Panc1 (cell line): ENCODE measurements at regions not wholly inside any gene's neighbourhood (a gene's known extent, or its start where the extent isn't known, plus 50 kb on each side); places are given as distances from the start of the nearest gene placed in this dataset.

ENCODE experiments used
- ATAC-seq: fragments of 200-7000 bp; cut with Tn5 transposase; 2 replicates; pipeline ENCODE4 v1.9.1; 2020; ENCODE audit warnings: mild to moderate bottlenecking, moderate library complexity
- BruUV-seq: library from RNA; stranded (reverse); fragments of 400-500 nt; replicated peaks from 2 replicates; lab custom pipeline; 2021; lab: Mats Ljungman, UMichigan
- CTCF ChIA-PET: fragments of 300-600 bp; sonication (Branson Sonifier 250); formaldehyde crosslinking; loops from one replicate; lab custom pipeline; 2022; ENCODE audit warnings: antibody characterized with exemption; lab: Charles Lee
- POLR2A ChIA-PET: fragments of 300-600 bp; sonication (Branson Sonifier 250); formaldehyde crosslinking; loops from one replicate; lab custom pipeline; 2022; ENCODE audit warnings: antibody characterized with exemption; lab: Charles Lee
- DNase-seq: peaks from one replicate; pipeline ENCODE4 v3.0.0-alpha.2; 2010; ENCODE audit warnings: low read depth, low spot score
- H3K27ac ChIP-seq: 2 replicates; pipeline ENCODE4 v1.5.1; 2011; ENCODE audit warnings: mild to moderate bottlenecking, low read length, inconsistent platforms
- H3K27me3 ChIP-seq: fragments of 200-500 bp; sonication (Bioruptor generic); 2 replicates; pipeline ENCODE4 v1.6.0; 2014; ENCODE audit warnings: low read length, inconsistent platforms; ENCODE audit not compliant: control insufficient read depth, insufficient read depth
- H3K36me3 ChIP-seq: fragments of 200-500 bp; sonication (Bioruptor generic); 2 replicates; pipeline ENCODE4 v1.5.1; 2014; ENCODE audit warnings: inconsistent platforms, mild to moderate bottlenecking, low read length, moderate library complexity; ENCODE audit not compliant: control insufficient read depth, insufficient read depth
- H3K4me1 ChIP-seq: 2 replicates; pipeline ENCODE4 v1.5.1; 2011; ENCODE audit warnings: inconsistent platforms, mild to moderate bottlenecking, low read length, moderate library complexity; ENCODE audit not compliant: control insufficient read depth, insufficient read depth
- H3K4me3 ChIP-seq, 2 experiments: 2 replicates each; pipeline ENCODE4 v1.5.1; 2011 to 2012; ENCODE audit warnings: low read depth in 2 of 2, low read length in 2 of 2, mild to moderate bottlenecking in 2 of 2, inconsistent platforms in 1 of 2, moderate library complexity in 1 of 2
- H3K9me3 ChIP-seq: fragments of 200-500 bp; sonication (Bioruptor generic); 2 replicates; pipeline ENCODE4 v1.5.1; 2014; ENCODE audit warnings: low read depth, mild to moderate bottlenecking, inconsistent platforms, low read length, moderate library complexity; ENCODE audit not compliant: control insufficient read depth, insufficient read depth
- POLR2AphosphoS5 ChIP-seq: IDR thresholded peaks from 2 replicates; pipeline ENCODE4 v1.6.1; 2012; ENCODE audit warnings: mild to moderate bottlenecking, low read depth, low read length, moderate library complexity
- SIN3A ChIP-seq: IDR thresholded peaks from 2 replicates; pipeline ENCODE4 v1.6.1; 2012; ENCODE audit warnings: low read depth, mild to moderate bottlenecking, low read length, moderate library complexity, borderline replicate concordance; ENCODE audit not compliant: insufficient read depth
- TCF7L2 ChIP-seq: IDR thresholded peaks from 2 replicates; pipeline ENCODE4 v1.6.1; 2011; ENCODE audit warnings: mild to moderate bottlenecking, low read depth, low read length, inconsistent platforms
- in situ Hi-C: cut with HindIII; loops from 2 replicates; pipeline ENCODE4 v1.10.0; 2016; ENCODE audit warnings: low sequenced_read_pairs, low pct_unique_long_range_greater_than_20kb
- intact Hi-C: fragments of 100-400 bp; cut with micrococcal nuclease; formaldehyde crosslinking; loops from one replicate; pipeline ENCODE4 v1.10.0; 2022; ENCODE audit not compliant: unreplicated experiment
- TF ChIP-seq, protein P1 (sequence below): fragments of 450-650 bp; IDR thresholded peaks from 2 replicates; pipeline ENCODE4 v1.5.1; 2017; ENCODE audit warnings: mild to moderate bottlenecking
- TF ChIP-seq, protein P2 (sequence below), 2 experiments: IDR thresholded peaks; 2 replicates each; pipeline ENCODE4 v1.6.1; 2011 to 2012; ENCODE audit warnings: low read depth in 2 of 2, control low read depth in 1 of 2, low read length in 1 of 2, mild to moderate bottlenecking in 1 of 2, moderate library complexity in 1 of 2; ENCODE audit not compliant: insufficient read depth in 1 of 2

DNA sequence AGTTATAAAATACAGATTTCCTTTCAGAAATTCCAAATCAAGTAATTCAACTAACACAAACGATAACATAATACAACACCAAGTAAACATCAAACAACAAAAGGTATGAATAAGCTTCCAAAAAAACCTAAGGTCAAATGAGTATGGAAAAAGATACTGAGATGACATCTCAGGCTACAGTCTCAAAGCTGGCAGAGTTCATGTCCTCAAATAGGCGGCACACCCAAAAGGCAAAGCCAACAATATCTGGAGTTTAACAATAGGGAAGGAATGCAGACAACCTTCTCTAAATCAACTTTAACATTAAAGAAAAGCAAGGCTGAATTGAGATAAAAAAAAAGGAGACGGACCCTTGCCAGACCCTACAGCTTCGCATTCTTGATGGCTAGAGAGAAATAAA, 346.6 kb downstream of the RSL24D1 start:
- Histone ChIP-seq H3K4me1 (no peaks in the 10 kb centered on the region), H3K27ac (no peak overlapping the region), H3K4me3 (no peak overlapping the region), H3K36me3 (no peaks in the 10 kb centered on the region), H3K27me3 (no peaks in the 10 kb centered on the region), H3K9me3 (no peaks in the 10 kb centered on the region)
- DNase-seq (no peak), ATAC-seq (no peak)
- TF ChIP-seq, protein P1, sequence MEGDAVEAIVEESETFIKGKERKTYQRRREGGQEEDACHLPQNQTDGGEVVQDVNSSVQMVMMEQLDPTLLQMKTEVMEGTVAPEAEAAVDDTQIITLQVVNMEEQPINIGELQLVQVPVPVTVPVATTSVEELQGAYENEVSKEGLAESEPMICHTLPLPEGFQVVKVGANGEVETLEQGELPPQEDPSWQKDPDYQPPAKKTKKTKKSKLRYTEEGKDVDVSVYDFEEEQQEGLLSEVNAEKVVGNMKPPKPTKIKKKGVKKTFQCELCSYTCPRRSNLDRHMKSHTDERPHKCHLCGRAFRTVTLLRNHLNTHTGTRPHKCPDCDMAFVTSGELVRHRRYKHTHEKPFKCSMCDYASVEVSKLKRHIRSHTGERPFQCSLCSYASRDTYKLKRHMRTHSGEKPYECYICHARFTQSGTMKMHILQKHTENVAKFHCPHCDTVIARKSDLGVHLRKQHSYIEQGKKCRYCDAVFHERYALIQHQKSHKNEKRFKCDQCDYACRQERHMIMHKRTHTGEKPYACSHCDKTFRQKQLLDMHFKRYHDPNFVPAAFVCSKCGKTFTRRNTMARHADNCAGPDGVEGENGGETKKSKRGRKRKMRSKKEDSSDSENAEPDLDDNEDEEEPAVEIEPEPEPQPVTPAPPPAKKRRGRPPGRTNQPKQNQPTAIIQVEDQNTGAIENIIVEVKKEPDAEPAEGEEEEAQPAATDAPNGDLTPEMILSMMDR: no peak
- TF ChIP-seq SIN3A (no peak), POLR2AphosphoS5 (no peak), TCF7L2 (no peak)
- TF ChIP-seq, protein P2, sequence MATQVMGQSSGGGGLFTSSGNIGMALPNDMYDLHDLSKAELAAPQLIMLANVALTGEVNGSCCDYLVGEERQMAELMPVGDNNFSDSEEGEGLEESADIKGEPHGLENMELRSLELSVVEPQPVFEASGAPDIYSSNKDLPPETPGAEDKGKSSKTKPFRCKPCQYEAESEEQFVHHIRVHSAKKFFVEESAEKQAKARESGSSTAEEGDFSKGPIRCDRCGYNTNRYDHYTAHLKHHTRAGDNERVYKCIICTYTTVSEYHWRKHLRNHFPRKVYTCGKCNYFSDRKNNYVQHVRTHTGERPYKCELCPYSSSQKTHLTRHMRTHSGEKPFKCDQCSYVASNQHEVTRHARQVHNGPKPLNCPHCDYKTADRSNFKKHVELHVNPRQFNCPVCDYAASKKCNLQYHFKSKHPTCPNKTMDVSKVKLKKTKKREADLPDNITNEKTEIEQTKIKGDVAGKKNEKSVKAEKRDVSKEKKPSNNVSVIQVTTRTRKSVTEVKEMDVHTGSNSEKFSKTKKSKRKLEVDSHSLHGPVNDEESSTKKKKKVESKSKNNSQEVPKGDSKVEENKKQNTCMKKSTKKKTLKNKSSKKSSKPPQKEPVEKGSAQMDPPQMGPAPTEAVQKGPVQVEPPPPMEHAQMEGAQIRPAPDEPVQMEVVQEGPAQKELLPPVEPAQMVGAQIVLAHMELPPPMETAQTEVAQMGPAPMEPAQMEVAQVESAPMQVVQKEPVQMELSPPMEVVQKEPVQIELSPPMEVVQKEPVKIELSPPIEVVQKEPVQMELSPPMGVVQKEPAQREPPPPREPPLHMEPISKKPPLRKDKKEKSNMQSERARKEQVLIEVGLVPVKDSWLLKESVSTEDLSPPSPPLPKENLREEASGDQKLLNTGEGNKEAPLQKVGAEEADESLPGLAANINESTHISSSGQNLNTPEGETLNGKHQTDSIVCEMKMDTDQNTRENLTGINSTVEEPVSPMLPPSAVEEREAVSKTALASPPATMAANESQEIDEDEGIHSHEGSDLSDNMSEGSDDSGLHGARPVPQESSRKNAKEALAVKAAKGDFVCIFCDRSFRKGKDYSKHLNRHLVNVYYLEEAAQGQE (IDR thresholded peaks at IDR 0.05; ENCODE audit: insufficient read depth in 1 of 2, low read depth in 2 of 2, low read length in 1 of 2): no peak
- in situ Hi-C loops: no loop called here
- intact Hi-C loops: no loop called here
- BruUV-seq: no TSS peak
- CTCF ChIA-PET: no interaction called here
- POLR2A ChIA-PET: no interaction called here

DNA sequence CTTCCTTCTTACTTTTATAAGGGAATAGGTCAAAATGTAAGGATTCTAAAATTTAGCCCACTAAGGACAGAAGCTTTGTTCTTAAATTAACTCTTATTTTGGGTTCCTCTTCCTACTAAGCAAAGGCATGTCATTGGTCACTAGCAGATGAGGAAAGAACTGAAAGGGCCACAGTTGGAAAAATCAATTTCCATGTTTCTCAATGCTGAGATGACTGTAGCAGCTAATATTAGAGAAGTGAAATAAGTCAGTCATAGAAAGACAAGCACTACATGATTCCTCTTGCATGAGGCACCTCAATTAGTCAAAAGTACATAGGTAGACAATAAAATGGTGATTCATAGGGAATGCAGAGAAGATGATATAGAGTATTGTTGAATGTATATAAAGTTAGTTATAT, 353.7 kb downstream of the RSL24D1 start:
- DNase-seq (no peak), ATAC-seq (no peak)
- Histone ChIP-seq H3K27me3 (no peaks in the 10 kb centered on the region), H3K4me1 (no peaks in the 10 kb centered on the region), H3K4me3 (no peak overlapping the region), H3K27ac (no peak overlapping the region), H3K9me3 (no peaks in the 10 kb centered on the region), H3K36me3 (no peaks in the 10 kb centered on the region)
- intact Hi-C loops (no loop called here), in situ Hi-C loops (no loop called here)
- TF ChIP-seq, protein P2 (IDR thresholded peaks at IDR 0.05; ENCODE audit: insufficient read depth in 1 of 2, low read depth in 2 of 2, low read length in 1 of 2): no peak
- TF ChIP-seq TCF7L2 (no peak), SIN3A (no peak), POLR2AphosphoS5 (no peak)
- TF ChIP-seq, protein P1: no peak
- CTCF ChIA-PET: no interaction called here
- POLR2A ChIA-PET: no interaction called here
- BruUV-seq: no TSS peak
